ENCODE measurements at regions not wholly inside any gene's neighbourhood (a gene's known extent, or its start where the extent isn't known, plus 50 kb on each side); places are given as distances from the start of the nearest gene placed in this dataset.

GRCh38 chr2:129062146-129062912 is 743.7 kb upstream of the HS6ST1 start:
- no peaks in the 10 kb centered on the region for H3K27me3 ChIP-seq (ENCODE audit: control insufficient read depth, low read length)
- no peaks in the 10 kb centered on the region for H3K4me1 ChIP-seq (ENCODE audit: control insufficient read depth, low read length)
- H3K4me2 ChIP-seq (ENCODE audit: low read length), result no peak overlapping the region
- no peaks in the 10 kb centered on the region for H4K20me1 ChIP-seq (ENCODE audit: control insufficient read depth, insufficient read depth, low read depth, low read length)
- H3K79me2 ChIP-seq (ENCODE audit: control insufficient read depth, low read length), result no peaks in the 10 kb centered on the region
- no peaks in the 10 kb centered on the region for H3K36me3 ChIP-seq (ENCODE audit: control insufficient read depth, low read length)
- no peak for TF ChIP-seq EZH2phosphoT487 (IDR thresholded peaks at IDR 0.05; ENCODE audit: borderline replicate concordance, low read length)
- no peak for TF ChIP-seq CTCF (IDR thresholded peaks at IDR 0.05; ENCODE audit: low read depth, low read length, poor library complexity, severe bottlenecking)
- H3K9me2 ChIP-seq (replicated peaks; ENCODE audit: control insufficient read depth, low read length), result no peaks in the 10 kb centered on the region
- H3K4me3 ChIP-seq (ENCODE audit: low read length), result no peak overlapping the region
- H3K27ac ChIP-seq (ENCODE audit: low read depth, low read length), result no peak overlapping the region
- no peaks in the 10 kb centered on the region for H3F3A ChIP-seq (ENCODE audit: control insufficient read depth, insufficient read depth)
- no peaks in the 10 kb centered on the region for H3K9me3 ChIP-seq (ENCODE audit: control insufficient read depth, insufficient read depth, low read length)

- no peaks in the 10 kb centered on the region for H4K20me1 ChIP-seq (ENCODE audit: control insufficient read depth, insufficient read depth, low read depth, low read length)
- H3K9me2 ChIP-seq (replicated peaks; ENCODE audit: control insufficient read depth, low read length), result no peaks in the 10 kb centered on the region
- no peak overlapping the region for H3K27ac ChIP-seq (ENCODE audit: low read depth, low read length)
- no peak overlapping the region for H3K4me3 ChIP-seq (ENCODE audit: low read length)
- no peaks in the 10 kb centered on the region for H3K27me3 ChIP-seq (ENCODE audit: control insufficient read depth, low read length)
- no peaks in the 10 kb centered on the region for H3K79me2 ChIP-seq (ENCODE audit: control insufficient read depth, low read length)
- H3K4me1 ChIP-seq (ENCODE audit: control insufficient read depth, low read length), result no peaks in the 10 kb centered on the region
- no peaks in the 10 kb centered on the region for H3K9me3 ChIP-seq (ENCODE audit: control insufficient read depth, insufficient read depth, low read length)
- no peaks in the 10 kb centered on the region for H3K36me3 ChIP-seq (ENCODE audit: control insufficient read depth, low read length)
- no peak for TF ChIP-seq CTCF (IDR thresholded peaks at IDR 0.05; ENCODE audit: low read depth, low read length, poor library complexity, severe bottlenecking)
- TF ChIP-seq EZH2phosphoT487 (IDR thresholded peaks at IDR 0.05; ENCODE audit: borderline replicate concordance, low read length), result no peak
- H3K4me2 ChIP-seq (ENCODE audit: low read length), result no peak overlapping the region
- H3F3A ChIP-seq (ENCODE audit: control insufficient read depth, insufficient read depth), result no peaks in the 10 kb centered on the region
Measured at GRCh38 chr2:129067070-129067469, 748.4 kb upstream of the HS6ST1 start.

- H4K20me1 ChIP-seq (ENCODE audit: control insufficient read depth, insufficient read depth, low read depth, low read length), result no peaks in the 10 kb centered on the region
- H3K79me2 ChIP-seq (ENCODE audit: control insufficient read depth, low read length), result no peaks in the 10 kb centered on the region
- no peaks in the 10 kb centered on the region for H3K4me1 ChIP-seq (ENCODE audit: control insufficient read depth, low read length)
- no peak overlapping the region for H3K4me3 ChIP-seq (ENCODE audit: low read length)
- no peak for TF ChIP-seq CTCF (IDR thresholded peaks at IDR 0.05; ENCODE audit: low read depth, low read length, poor library complexity, severe bottlenecking)
- H3K9me3 ChIP-seq (ENCODE audit: control insufficient read depth, insufficient read depth, low read length), result no peaks in the 10 kb centered on the region
- no peaks in the 10 kb centered on the region for H3F3A ChIP-seq (ENCODE audit: control insufficient read depth, insufficient read depth)
- no peak overlapping the region for H3K4me2 ChIP-seq (ENCODE audit: low read length)
- no peaks in the 10 kb centered on the region for H3K36me3 ChIP-seq (ENCODE audit: control insufficient read depth, low read length)
- no peaks in the 10 kb centered on the region for H3K27me3 ChIP-seq (ENCODE audit: control insufficient read depth, low read length)
- H3K9me2 ChIP-seq (replicated peaks; ENCODE audit: control insufficient read depth, low read length), result no peaks in the 10 kb centered on the region
- H3K27ac ChIP-seq (ENCODE audit: low read depth, low read length), result no peak overlapping the region
Measured at GRCh38 chr2:129067953-129068352, 749.3 kb upstream of the HS6ST1 start.

Data from DOHH2 (cell line).